DND-41 (cell line): ENCODE measurements at regions not wholly inside any gene's neighbourhood (a gene's known extent, or its start where the extent isn't known, plus 50 kb on each side); places are given as distances from the start of the nearest gene placed in this dataset.

Experiments used
- CTCF ChIP-seq: IDR thresholded peaks from 2 replicates; pipeline ENCODE4 v1.5.1; 2012; ENCODE audit warnings: borderline replicate concordance, low read length, moderate library complexity, mild to moderate bottlenecking; ENCODE audit not compliant: poor library complexity, severe bottlenecking; ENCODE audit errors: extremely low read depth
- EZH2 ChIP-seq: IDR thresholded peaks from 3 replicates; pipeline ENCODE4 v1.6.1; 2012; ENCODE audit warnings: borderline replicate concordance, low read depth, mild to moderate bottlenecking, moderate library complexity, low read length, inconsistent platforms; ENCODE audit not compliant: severe bottlenecking

DNA sequence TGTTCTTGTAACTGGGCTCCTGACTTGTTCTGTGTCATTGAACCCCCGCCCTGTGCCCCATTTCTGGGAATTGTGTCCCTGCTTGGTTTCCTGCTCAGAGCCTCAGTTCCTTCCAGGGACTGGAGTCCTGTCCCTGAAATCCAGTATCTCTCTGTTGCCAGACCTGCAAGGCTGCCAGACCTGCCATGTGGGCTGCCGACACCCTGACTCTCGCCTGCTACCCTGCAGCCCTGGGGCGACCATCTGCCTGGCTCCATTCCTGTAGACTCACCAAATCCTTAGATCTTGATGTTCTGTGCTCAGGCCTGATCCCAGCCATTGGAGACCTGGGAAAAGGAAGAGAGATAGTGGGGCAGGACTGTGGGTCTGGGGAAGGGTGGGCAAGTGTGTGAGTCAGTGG lies 383.3 kb upstream of the PROX1 start:
- TF ChIP-seq CTCF (no peak), EZH2 (no peak)
